ENCODE measurements at regions not wholly inside any gene's neighbourhood (a gene's known extent, or its start where the extent isn't known, plus 50 kb on each side); places are given as distances from the start of the nearest gene placed in this dataset.

- Histone ChIP-seq H3K18ac (ENCODE audit: low read depth, low read length) (no peak overlapping the region), H3K23ac (ENCODE audit: low read depth, low read length) (no peak overlapping the region), H3K79me1 (ENCODE audit: low read depth in 1 of 2, low read length in 2 of 2) (no peaks in the 10 kb centered on the region), H3K4ac (ENCODE audit: low read depth, low read length) (no peak overlapping the region), H2BK5ac (ENCODE audit: low read depth, low read length, poor library complexity, severe bottlenecking) (no peak overlapping the region), H2BK15ac (ENCODE audit: low read depth, low read length) (no peak overlapping the region), H3K4me2 (ENCODE audit: low read depth, low read length) (no peak overlapping the region), H4K20me1 (ENCODE audit: insufficient read depth, low read length) (no peaks in the 10 kb centered on the region), H4K91ac (ENCODE audit: insufficient read depth, low read depth, low read length) (no peak overlapping the region), H3K9ac (ENCODE audit: low read depth, low read length) (no peak overlapping the region), H3K9me3 (ENCODE audit: control insufficient read depth, insufficient read depth, low read length) (no peaks in the 10 kb centered on the region), H3K14ac (replicated peaks; ENCODE audit: low read depth, low read length) (no peak overlapping the region), H2AFZ (replicated peaks; ENCODE audit: low read length, poor library complexity) (no peak overlapping the region), H2AK9ac (replicated peaks; ENCODE audit: low read depth, low read length, poor library complexity) (no peak overlapping the region), H3K9me1 (ENCODE audit: insufficient read depth, low read length) (no peaks in the 10 kb centered on the region), H3K36me3 (ENCODE audit: control insufficient read depth, insufficient read depth, low read length) (no peaks in the 10 kb centered on the region), H3K4me1 (ENCODE audit: control insufficient read depth, insufficient read depth, low read length) (no peaks in the 10 kb centered on the region), H3K56ac (ENCODE audit: extremely low read depth, insufficient read depth, low read length) (no peak overlapping the region), H3K4me3 (ENCODE audit: insufficient read depth, low read depth, low read length) (no peak overlapping the region), H2AK5ac (ENCODE audit: low read depth, low read length) (no peak overlapping the region), H2BK20ac (ENCODE audit: low read depth, low read length) (no peak overlapping the region), H3K27me3 (ENCODE audit: control insufficient read depth, insufficient read depth, low read length) (peaks cover 5% of the 10 kb centered on the region), H4K8ac (ENCODE audit: low read depth in 2 of 2, low read length in 2 of 2) (no peak overlapping the region), H3K27ac (ENCODE audit: insufficient read depth, low read length) (no peak overlapping the region), H4K5ac (ENCODE audit: low read depth, low read length) (no peak overlapping the region), H2BK120ac (ENCODE audit: low read depth, low read length) (no peak overlapping the region)
- no TSS peak for BruUV-seq (replicated peaks)
- DNase-seq, result no peak
- CTCF ChIA-PET, result interaction anchor here (0.6 kb wide), 1 partner anchor 309 kb away, joined by 3 read pairs; no protein-coding TSS in a partner anchor
- TF ChIP-seq CHD1 (IDR thresholded peaks at IDR 0.05; ENCODE audit: low read depth, low read length) (no peak), FOS (IDR thresholded peaks at IDR 0.05; ENCODE audit: low read depth, low read length) (no peak), SMC3 (IDR thresholded peaks at IDR 0.05; ENCODE audit: low read depth, low read length) (no peak), RCOR1 (IDR thresholded peaks at IDR 0.05; ENCODE audit: insufficient replicate concordance, low read length) (no peak), POLR2A (IDR thresholded peaks at IDR 0.05; ENCODE audit: low read depth, low read length) (no peak), RAD21 (IDR thresholded peaks at IDR 0.05; ENCODE audit: low read length) (no peak), MXI1 (IDR thresholded peaks at IDR 0.05; ENCODE audit: borderline replicate concordance, low read depth, low read length) (no peak), MAFK (IDR thresholded peaks at IDR 0.05; ENCODE audit: low read depth, low read length) (no peak), NFE2L2 (IDR thresholded peaks at IDR 0.05; ENCODE audit: low read depth, low read length) (no peak), MAZ (IDR thresholded peaks at IDR 0.05; ENCODE audit: borderline replicate concordance, low read depth, low read length) (no peak), CEBPB (IDR thresholded peaks at IDR 0.05; ENCODE audit: low read depth, low read length) (no peak), BHLHE40 (IDR thresholded peaks at IDR 0.05; ENCODE audit: low read depth, low read length) (no peak), RFX5 (IDR thresholded peaks at IDR 0.05; ENCODE audit: low read depth, low read length) (no peak)
- TF ChIP-seq, protein P1, sequence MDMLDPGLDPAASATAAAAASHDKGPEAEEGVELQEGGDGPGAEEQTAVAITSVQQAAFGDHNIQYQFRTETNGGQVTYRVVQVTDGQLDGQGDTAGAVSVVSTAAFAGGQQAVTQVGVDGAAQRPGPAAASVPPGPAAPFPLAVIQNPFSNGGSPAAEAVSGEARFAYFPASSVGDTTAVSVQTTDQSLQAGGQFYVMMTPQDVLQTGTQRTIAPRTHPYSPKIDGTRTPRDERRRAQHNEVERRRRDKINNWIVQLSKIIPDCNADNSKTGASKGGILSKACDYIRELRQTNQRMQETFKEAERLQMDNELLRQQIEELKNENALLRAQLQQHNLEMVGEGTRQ (IDR thresholded peaks at IDR 0.05; ENCODE audit: low read depth, low read length), result no peak
- TF ChIP-seq, protein P2, sequence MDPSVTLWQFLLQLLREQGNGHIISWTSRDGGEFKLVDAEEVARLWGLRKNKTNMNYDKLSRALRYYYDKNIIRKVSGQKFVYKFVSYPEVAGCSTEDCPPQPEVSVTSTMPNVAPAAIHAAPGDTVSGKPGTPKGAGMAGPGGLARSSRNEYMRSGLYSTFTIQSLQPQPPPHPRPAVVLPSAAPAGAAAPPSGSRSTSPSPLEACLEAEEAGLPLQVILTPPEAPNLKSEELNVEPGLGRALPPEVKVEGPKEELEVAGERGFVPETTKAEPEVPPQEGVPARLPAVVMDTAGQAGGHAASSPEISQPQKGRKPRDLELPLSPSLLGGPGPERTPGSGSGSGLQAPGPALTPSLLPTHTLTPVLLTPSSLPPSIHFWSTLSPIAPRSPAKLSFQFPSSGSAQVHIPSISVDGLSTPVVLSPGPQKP (IDR thresholded peaks at IDR 0.05; ENCODE audit: borderline replicate concordance, low read depth, low read length), result no peak
- TF ChIP-seq, protein P3, sequence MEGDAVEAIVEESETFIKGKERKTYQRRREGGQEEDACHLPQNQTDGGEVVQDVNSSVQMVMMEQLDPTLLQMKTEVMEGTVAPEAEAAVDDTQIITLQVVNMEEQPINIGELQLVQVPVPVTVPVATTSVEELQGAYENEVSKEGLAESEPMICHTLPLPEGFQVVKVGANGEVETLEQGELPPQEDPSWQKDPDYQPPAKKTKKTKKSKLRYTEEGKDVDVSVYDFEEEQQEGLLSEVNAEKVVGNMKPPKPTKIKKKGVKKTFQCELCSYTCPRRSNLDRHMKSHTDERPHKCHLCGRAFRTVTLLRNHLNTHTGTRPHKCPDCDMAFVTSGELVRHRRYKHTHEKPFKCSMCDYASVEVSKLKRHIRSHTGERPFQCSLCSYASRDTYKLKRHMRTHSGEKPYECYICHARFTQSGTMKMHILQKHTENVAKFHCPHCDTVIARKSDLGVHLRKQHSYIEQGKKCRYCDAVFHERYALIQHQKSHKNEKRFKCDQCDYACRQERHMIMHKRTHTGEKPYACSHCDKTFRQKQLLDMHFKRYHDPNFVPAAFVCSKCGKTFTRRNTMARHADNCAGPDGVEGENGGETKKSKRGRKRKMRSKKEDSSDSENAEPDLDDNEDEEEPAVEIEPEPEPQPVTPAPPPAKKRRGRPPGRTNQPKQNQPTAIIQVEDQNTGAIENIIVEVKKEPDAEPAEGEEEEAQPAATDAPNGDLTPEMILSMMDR (conservative IDR thresholded peaks at IDR 0.05; ENCODE audit: low read depth, low read length), result no peak
- whole genome bisulfite sequencing, 2 experiments (ENCODE audit: extremely low coverage in 2 of 2, insufficient read length in 1 of 2), result no CpG with 5 or more reads among the region's 5 CpGs
- no peak for ATAC-seq (ENCODE audit: low read depth)
- dilution Hi-C loops (cut with HindIII; ENCODE audit: low sequenced_read_pairs, unreplicated experiment), result no loop called here
- in situ Hi-C loops (cut with MboI; ENCODE audit: low sequenced_read_pairs), result no loop called here
- POLR2A ChIA-PET (ENCODE audit: unreplicated experiment), result no interaction called here
- intact Hi-C loops (cut with micrococcal nuclease), result no loop called here
Measured at GRCh38 chr1:167159782-167160181, 60.9 kb upstream of the POU2F1 start.
